GM21619 (cell line): ENCODE measurements at regions not wholly inside any gene's neighbourhood (a gene's known extent, or its start where the extent isn't known, plus 50 kb on each side); places are given as distances from the start of the nearest gene placed in this dataset.

Experiments used
- ATAC-seq: cut with Tn5 transposase; IDR thresholded peaks from one replicate; pipeline ENCODE4 v1.9.1; 2021; ENCODE audit not compliant: unreplicated experiment

GRCh38 chr7:36088966-36089365, 64.1 kb upstream of the EEPD1 start:
- ATAC-seq = no peak

- no peak for ATAC-seq
Measured at GRCh38 chr7:36090976-36091873, 61.8 kb upstream of the EEPD1 start.

GRCh38 chr7:36091874-36092176, 61.2 kb upstream of the EEPD1 start:
- ATAC-seq = no peak

- ATAC-seq = no peak
Measured at GRCh38 chr7:36092221-36092771, 60.8 kb upstream of the EEPD1 start.

GRCh38 chr7:36096460-36097095, 56.5 kb upstream of the EEPD1 start:
- ATAC-seq = no peak

GRCh38 chr7:36098096-36098495, 55.0 kb upstream of the EEPD1 start:
- ATAC-seq = no peak

GRCh38 chr7:36100226-36100625, 52.8 kb upstream of the EEPD1 start:
- no peak for ATAC-seq

- ATAC-seq = no peak
Measured at GRCh38 chr7:36100634-36101033, 52.4 kb upstream of the EEPD1 start.
